OCI-LY7 (cell line): ENCODE measurements at regions not wholly inside any gene's neighbourhood (a gene's known extent, or its start where the extent isn't known, plus 50 kb on each side); places are given as distances from the start of the nearest gene placed in this dataset.
"Not testable (repeated sequence)": the region's sequence is repeated elsewhere in the genome, so short reads cannot be mapped to it uniquely, and the experiment has no call there.

ENCODE experiments used
- BruUV-seq: library from RNA; stranded (reverse); fragments of 400-500 nt; replicated peaks from 2 replicates; lab custom pipeline; 2021; lab: Mats Ljungman, UMichigan
- CTCF ChIA-PET: fragments of 300-600 bp; sonication (Branson Sonifier 250); formaldehyde crosslinking; loops from one replicate; lab custom pipeline; 2022; ENCODE audit warnings: antibody characterized with exemption; ENCODE audit not compliant: unreplicated experiment; lab: Charles Lee
- POLR2A ChIA-PET: fragments of 300-600 bp; sonication (Branson Sonifier 250); formaldehyde crosslinking; loops from one replicate; lab custom pipeline; 2022; ENCODE audit warnings: antibody characterized with exemption; lab: Charles Lee
- DNase-seq: peaks from one replicate; pipeline ENCODE4 v3.0.0-alpha.2; 2015; ENCODE audit warnings: low spot score
- H2AFZ ChIP-seq: fragments of 200-600 bp; sonication (generic), shearing (Covaris generic); 2 replicates; pipeline ENCODE4 v1.6.1; 2014; ENCODE audit warnings: mild to moderate bottlenecking, antibody characterized with exemption, low read length, moderate library complexity
- H3K27ac ChIP-seq: fragments of 200-600 bp; sonication (generic); 2 replicates; pipeline ENCODE4 v1.5.1; 2014; ENCODE audit warnings: mixed run types, low read depth, mild to moderate bottlenecking, moderate library complexity, low read length, inconsistent platforms; ENCODE audit not compliant: poor library complexity, severe bottlenecking
- H3K36me3 ChIP-seq: fragments of 200-600 bp; sonication (generic); 2 replicates; pipeline ENCODE4 v1.6.1; 2014; ENCODE audit warnings: mild to moderate bottlenecking, antibody characterized with exemption, low read length, moderate library complexity, mixed read lengths; ENCODE audit not compliant: insufficient read depth
- H3K4me1 ChIP-seq: fragments of 200-600 bp; sonication (generic); 2 replicates; pipeline ENCODE4 v1.5.1; 2014; ENCODE audit warnings: mild to moderate bottlenecking, low read length; ENCODE audit not compliant: insufficient read depth, poor library complexity, severe bottlenecking
- H3K4me2 ChIP-seq: fragments of 200-600 bp; sonication (generic); 2 replicates; pipeline ENCODE4 v1.6.1; 2014; ENCODE audit warnings: mild to moderate bottlenecking, low read length
- H3K4me3 ChIP-seq: fragments of 200-600 bp; sonication (generic); 2 replicates; pipeline ENCODE4 v1.5.1; 2014; ENCODE audit warnings: mild to moderate bottlenecking, low read depth, low read length; ENCODE audit not compliant: poor library complexity, severe bottlenecking
- H3K79me2 ChIP-seq: fragments of 200-600 bp; sonication (generic); 2 replicates; pipeline ENCODE4 v1.6.1; 2016; ENCODE audit warnings: low read depth, mild to moderate bottlenecking, low read length, moderate library complexity, mixed read lengths; ENCODE audit not compliant: insufficient read depth
- H3K9me2 ChIP-seq: fragments of 200-600 bp; sonication (generic); 2 replicates; pipeline ENCODE4 v1.6.1; 2016; ENCODE audit warnings: mild to moderate bottlenecking, low read length, mixed read lengths; ENCODE audit not compliant: insufficient read depth
- H3K9me3 ChIP-seq: fragments of 200-600 bp; sonication (generic); 2 replicates; pipeline ENCODE4 v1.6.1; 2014; ENCODE audit warnings: mild to moderate bottlenecking, mixed run types, low read length, mixed read lengths
- H4K20me1 ChIP-seq: fragments of 200-600 bp; sonication (generic); 2 replicates; pipeline ENCODE4 v1.6.1; 2014; ENCODE audit warnings: mild to moderate bottlenecking, antibody characterized with exemption, low read length, moderate library complexity, mixed read lengths; ENCODE audit not compliant: insufficient read depth
- CTCF ChIP-seq: fragments of 200-600 bp; sonication (generic); conservative IDR thresholded peaks from 2 replicates; pipeline ENCODE4 v1.5.1; 2014; ENCODE audit warnings: mild to moderate bottlenecking, antibody characterized with exemption, low read length, moderate library complexity, mixed read lengths
- EZH2phosphoT487 ChIP-seq: fragments of 200-600 bp; sonication (generic); IDR thresholded peaks from 2 replicates; pipeline ENCODE4 v1.6.1; 2018; ENCODE audit warnings: low read depth, borderline replicate concordance, mild to moderate bottlenecking, mixed run types, antibody characterized with exemption, low read length, moderate library complexity, mixed read lengths
- intact Hi-C: fragments of 100-400 bp; cut with micrococcal nuclease; formaldehyde crosslinking; loops from one replicate; pipeline ENCODE4 v1.10.0; 2022; ENCODE audit not compliant: unreplicated experiment

GRCh38 chr1:115445090-115445489 is 107.0 kb upstream of the NGF start:
- Histone ChIP-seq H2AFZ (no peak overlapping the region), H3K27ac (no peak overlapping the region), H3K4me3 (no peak overlapping the region), H3K79me2 (no peaks in the 10 kb centered on the region), H3K4me1 (no peaks in the 10 kb centered on the region), H3K4me2 (no peak overlapping the region), H4K20me1 (no peaks in the 10 kb centered on the region), H3K36me3 (no peaks in the 10 kb centered on the region), H3K9me2 (no peaks in the 10 kb centered on the region), H3K9me3 (no peaks in the 10 kb centered on the region)
- no TSS peak for BruUV-seq
- no peak for TF ChIP-seq CTCF
- no peak for TF ChIP-seq EZH2phosphoT487
- no peak for DNase-seq
- ChIA-PET POLR2A (interaction anchor here (0.6 kb wide), 1 partner anchor 1327 kb away, joined by 3 read pairs; no protein-coding TSS in a partner anchor), CTCF (no interaction called here)
- intact Hi-C loops, result no loop called here

GRCh38 chr1:115440733-115441132 is 102.7 kb upstream of the NGF start:
- CTCF ChIA-PET, result no interaction called here
- Histone ChIP-seq H3K4me2 (no peak overlapping the region), H3K4me1 (no peaks in the 10 kb centered on the region), H2AFZ (no peak overlapping the region), H3K9me2 (no peaks in the 10 kb centered on the region), H3K4me3 (no peak overlapping the region), H3K36me3 (no peaks in the 10 kb centered on the region), H3K79me2 (no peaks in the 10 kb centered on the region), H3K27ac (no peak overlapping the region), H4K20me1 (no peaks in the 10 kb centered on the region), H3K9me3 (no peaks in the 10 kb centered on the region)
- no peak for DNase-seq
- no TSS peak for BruUV-seq
- intact Hi-C loops, result no loop called here
- TF ChIP-seq CTCF (no peak), EZH2phosphoT487 (no peak)
- POLR2A ChIA-PET, result no interaction called here

GRCh38 chr1:115439520-115439919 is 101.5 kb upstream of the NGF start:
- POLR2A ChIA-PET, DNase-seq, H2AFZ ChIP-seq, H4K20me1 ChIP-seq, H3K9me3 ChIP-seq, H3K4me3 ChIP-seq, CTCF ChIA-PET, intact Hi-C loops, BruUV-seq, H3K4me1 ChIP-seq, H3K9me2 ChIP-seq, H3K4me2 ChIP-seq, H3K27ac ChIP-seq, H3K79me2 ChIP-seq, H3K36me3 ChIP-seq: not testable (repeated sequence)
